Erythroblast (primary cell): ENCODE measurements at regions not wholly inside any gene's neighbourhood (a gene's known extent, or its start where the extent isn't known, plus 50 kb on each side); places are given as distances from the start of the nearest gene placed in this dataset.

Experiments used
- GATA1 ChIP-seq: IDR thresholded peaks from 2 replicates; pipeline ENCODE4 v1.6.1; 2011; ENCODE audit warnings: low read depth, mild to moderate bottlenecking, control low read depth, low read length, moderate library complexity
- POLR2A ChIP-seq: IDR thresholded peaks from 2 replicates; pipeline ENCODE4 v1.6.1; 2011; ENCODE audit warnings: mild to moderate bottlenecking, low read length

- no peak for TF ChIP-seq POLR2A
- no peak for TF ChIP-seq GATA1
These were observed 131.1 kb upstream of the NSMCE3 start for GRCh38 chr15:29400701-29401100.
